Calu3 (cell line): ENCODE measurements at regions not wholly inside any gene's neighbourhood (a gene's known extent, or its start where the extent isn't known, plus 50 kb on each side); places are given as distances from the start of the nearest gene placed in this dataset.
"Not testable (repeated sequence)": the region's sequence is repeated elsewhere in the genome, so short reads cannot be mapped to it uniquely, and the experiment has no call there.

Experiments used
- BruUV-seq: library from RNA; stranded (reverse); fragments of 400-500 nt; replicated peaks from 2 replicates; lab custom pipeline; 2021; lab: Mats Ljungman, UMichigan
- CTCF ChIA-PET: fragments of 300-600 bp; sonication (Branson Sonifier 250); formaldehyde crosslinking; loops from one replicate; lab custom pipeline; 2022; ENCODE audit warnings: antibody characterized with exemption; lab: Charles Lee
- DNase-seq: peaks from one replicate; pipeline ENCODE4 v3.0.0; 2022
- H3K27ac Mint-ChIP-seq: one replicate; pipeline ENCODE4 v1.8.0; 2022; ENCODE audit warnings: mixed read lengths; ENCODE audit not compliant: unreplicated experiment
- H3K27me3 Mint-ChIP-seq: one replicate; pipeline ENCODE4 v1.8.0; 2022; ENCODE audit warnings: mixed read lengths; ENCODE audit not compliant: unreplicated experiment
- H3K36me3 Mint-ChIP-seq: one replicate; pipeline ENCODE4 v1.8.0; 2022; ENCODE audit warnings: mild to moderate bottlenecking, moderate library complexity, mixed read lengths; ENCODE audit not compliant: insufficient read depth, unreplicated experiment
- H3K4me1 Mint-ChIP-seq: one replicate; pipeline ENCODE4 v1.8.0; 2022; ENCODE audit warnings: mild to moderate bottlenecking, low read depth, mixed read lengths; ENCODE audit not compliant: unreplicated experiment
- H3K4me3 Mint-ChIP-seq: one replicate; pipeline ENCODE4 v1.8.0; 2022; ENCODE audit warnings: mild to moderate bottlenecking, low read depth, moderate library complexity, mixed read lengths; ENCODE audit not compliant: unreplicated experiment
- H3K9me3 Mint-ChIP-seq: one replicate; pipeline ENCODE4 v1.8.0; 2022; ENCODE audit warnings: low read depth, mixed read lengths; ENCODE audit not compliant: unreplicated experiment
- CTCF ChIP-seq: fragments of 200-600 bp; IDR thresholded peaks from one replicate; pipeline ENCODE4 v1.8.0; 2022; ENCODE audit warnings: antibody characterized with exemption; ENCODE audit not compliant: unreplicated experiment
- intact Hi-C: fragments of 100-400 bp; cut with micrococcal nuclease; formaldehyde crosslinking; loops from one replicate; pipeline ENCODE4 v1.10.0; 2022; ENCODE audit not compliant: unreplicated experiment

DNA sequence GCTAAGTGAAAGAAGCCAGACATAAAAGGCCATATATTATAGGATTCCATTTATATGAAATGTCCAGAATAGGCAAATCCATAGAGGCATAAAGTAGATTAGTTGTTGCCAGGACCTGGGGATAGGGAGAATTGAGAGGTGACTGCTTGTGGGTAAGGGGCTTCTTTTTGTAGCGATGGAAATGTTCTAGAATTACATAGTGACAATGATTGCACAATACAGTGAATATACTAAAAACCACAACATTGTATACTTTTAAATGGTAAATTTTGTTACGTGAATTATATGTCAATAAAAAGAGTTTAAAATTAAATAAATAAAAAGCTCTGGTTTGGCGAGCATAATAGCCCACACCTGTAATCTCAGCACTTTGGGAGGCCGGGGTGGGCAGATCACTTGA, 486.8 kb downstream of the KLF12 start:
- Mint-ChIP-seq H3K9me3 (peaks cover 2% of the 10 kb centered on the region), H3K27me3 (no peaks in the 10 kb centered on the region), H3K4me3 (no peak overlapping the region), H3K27ac (no peak overlapping the region), H3K4me1 (no peaks in the 10 kb centered on the region), H3K36me3 (no peaks in the 10 kb centered on the region)
- CTCF ChIA-PET: no interaction called here
- BruUV-seq: no TSS peak
- TF ChIP-seq CTCF: no peak
- no peak for DNase-seq
- intact Hi-C loops: no loop called here

- H3K9me3 Mint-ChIP-seq, H3K4me3 Mint-ChIP-seq, CTCF ChIA-PET, H3K36me3 Mint-ChIP-seq, H3K27ac Mint-ChIP-seq, intact Hi-C loops, H3K4me1 Mint-ChIP-seq, H3K27me3 Mint-ChIP-seq, DNase-seq, BruUV-seq: not testable (repeated sequence)
These were observed 493.6 kb downstream of the KLF12 start for GRCh38 chr13:73640476-73641179.

DNA sequence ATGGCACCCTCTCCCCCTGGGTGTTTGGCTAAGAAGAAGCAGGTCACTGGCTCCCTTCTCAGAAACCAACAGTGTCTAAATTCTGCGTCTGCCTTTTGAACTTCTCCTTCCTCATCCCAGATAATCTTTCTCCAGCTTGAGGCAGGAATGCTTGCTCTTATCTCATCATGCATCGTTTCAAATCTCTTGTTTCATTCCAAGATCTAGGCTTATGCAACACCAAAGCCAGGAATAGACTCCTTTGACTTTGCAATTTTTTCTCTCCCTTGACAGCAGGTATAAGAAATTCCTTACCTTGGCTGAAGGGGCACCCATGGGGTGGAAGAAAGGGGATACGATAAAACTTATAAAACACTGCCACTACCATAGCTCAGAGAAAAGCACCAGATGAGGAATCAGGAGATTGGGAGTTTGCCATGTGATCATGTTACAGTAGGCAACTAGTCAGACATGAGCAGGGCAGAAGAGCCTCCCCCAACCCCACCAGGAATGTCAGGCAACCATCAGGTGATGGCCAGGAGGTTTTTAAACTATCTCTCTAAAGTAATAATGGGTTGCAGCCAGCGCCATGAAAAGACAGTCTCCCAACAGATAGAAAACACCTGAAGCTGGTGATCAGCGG, 498.9 kb downstream of the KLF12 start:
- TF ChIP-seq CTCF: no peak
- Mint-ChIP-seq H3K27me3 (no peaks in the 10 kb centered on the region), H3K9me3 (no peaks in the 10 kb centered on the region), H3K4me3 (no peak overlapping the region), H3K27ac (no peak overlapping the region), H3K4me1 (no peaks in the 10 kb centered on the region), H3K36me3 (no peaks in the 10 kb centered on the region)
- intact Hi-C loops: no loop called here
- no peak for DNase-seq
- BruUV-seq: no TSS peak
- CTCF ChIA-PET: no interaction called here

- H3K9me3 Mint-ChIP-seq: no peaks in the 10 kb centered on the region
- CTCF ChIA-PET: no interaction called here
- no peak for DNase-seq
- H3K27me3 Mint-ChIP-seq: no peaks in the 10 kb centered on the region
- BruUV-seq: no TSS peak
- no peaks in the 10 kb centered on the region for H3K4me1 Mint-ChIP-seq
- intact Hi-C loops: no loop called here
- no peak overlapping the region for H3K4me3 Mint-ChIP-seq
- TF ChIP-seq CTCF: no peak
- no peak overlapping the region for H3K27ac Mint-ChIP-seq
- H3K36me3 Mint-ChIP-seq: no peaks in the 10 kb centered on the region
These were observed 500.3 kb downstream of the KLF12 start for GRCh38 chr13:73633817-73634460.

DNA sequence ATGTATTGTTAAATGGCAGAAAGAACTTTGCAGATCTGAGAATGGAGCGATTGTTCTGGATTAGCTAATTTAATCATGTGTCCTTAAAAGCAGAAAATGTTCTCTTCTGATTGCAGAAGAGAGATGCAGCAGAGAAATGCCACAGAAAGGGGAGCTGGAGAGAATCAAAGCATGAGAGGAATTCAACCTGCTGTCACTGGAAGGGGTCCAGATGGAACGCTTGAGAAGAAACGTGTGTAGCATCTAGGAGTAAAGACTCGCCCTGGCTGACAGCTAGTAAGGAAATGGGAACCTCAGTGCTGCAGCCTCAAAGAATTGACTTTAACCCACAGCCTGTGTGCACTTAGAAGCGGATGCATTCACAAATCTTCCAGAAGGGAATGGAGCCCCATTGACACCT, 502.8 kb downstream of the KLF12 start:
- no peak for TF ChIP-seq CTCF
- Mint-ChIP-seq H3K27ac (no peak overlapping the region), H3K4me1 (no peaks in the 10 kb centered on the region), H3K9me3 (no peaks in the 10 kb centered on the region), H3K36me3 (no peaks in the 10 kb centered on the region), H3K27me3 (no peaks in the 10 kb centered on the region), H3K4me3 (no peak overlapping the region)
- no peak for DNase-seq
- BruUV-seq: no TSS peak
- intact Hi-C loops: no loop called here
- CTCF ChIA-PET: no interaction called here
